Neuronal stem cell (in vitro differentiated cells): ENCODE measurements at regions not wholly inside any gene's neighbourhood (a gene's known extent, or its start where the extent isn't known, plus 50 kb on each side); places are given as distances from the start of the nearest gene placed in this dataset.
"Not testable (repeated sequence)": the region's sequence is repeated elsewhere in the genome, so short reads cannot be mapped to it uniquely, and the experiment has no call there.

ENCODE experiments used
- DNase-seq: peaks from one replicate; pipeline ENCODE4 v3.0.0-alpha.2; 2013; ENCODE audit warnings: low spot score
- H2AFZ ChIP-seq: one replicate; pipeline ENCODE4 v1.6.1; 2013; ENCODE audit warnings: mild to moderate bottlenecking, low read length, inconsistent platforms
- H2AK5ac ChIP-seq: 2 replicates; pipeline ENCODE4 v1.6.1; 2013; ENCODE audit warnings: low read depth, mild to moderate bottlenecking, inconsistent platforms, low read length, moderate library complexity, mixed read lengths
- H2BK120ac ChIP-seq: 2 replicates; pipeline ENCODE4 v1.6.1; 2013; ENCODE audit warnings: low read depth, mild to moderate bottlenecking, inconsistent platforms, low read length, moderate library complexity, mixed read lengths
- H2BK12ac ChIP-seq: one replicate; pipeline ENCODE4 v1.6.1; 2013; ENCODE audit warnings: low read length, inconsistent platforms
- H2BK15ac ChIP-seq: 2 replicates; pipeline ENCODE4 v1.6.1; 2013; ENCODE audit warnings: mild to moderate bottlenecking, low read length, inconsistent platforms, mixed read lengths
- H2BK5ac ChIP-seq: one replicate; pipeline ENCODE4 v1.6.1; 2013; ENCODE audit warnings: inconsistent platforms, mild to moderate bottlenecking, low read length, moderate library complexity
- H3K14ac ChIP-seq: one replicate; pipeline ENCODE4 v1.6.1; 2013; ENCODE audit warnings: low read length, inconsistent platforms
- H3K18ac ChIP-seq: 2 replicates; pipeline ENCODE4 v1.6.1; 2013; ENCODE audit warnings: low read length, inconsistent platforms
- H3K23ac ChIP-seq: 2 replicates; pipeline ENCODE4 v1.6.1; 2013; ENCODE audit warnings: low read depth, mild to moderate bottlenecking, mixed read lengths, low read length, inconsistent platforms; ENCODE audit not compliant: poor library complexity
- H3K27ac ChIP-seq: replicated peaks from 3 replicates; pipeline ENCODE4 v1.5.1; 2013; ENCODE audit warnings: low read length, inconsistent platforms
- H3K27me3 ChIP-seq, 3 experiments: 2 replicates each; pipeline ENCODE4 v1.6.1; 2013; ENCODE audit warnings: low read length in 3 of 3, mild to moderate bottlenecking in 2 of 3, inconsistent platforms in 1 of 3, low read depth in 1 of 3, mixed read lengths in 1 of 3, moderate library complexity in 1 of 3; ENCODE audit not compliant: control insufficient read depth in 3 of 3, insufficient read depth in 3 of 3
- H3K36me3 ChIP-seq, 2 donors: replicated peaks in 1 of 2; 2 replicates each; pipeline ENCODE4 v1.6.1; 2013; ENCODE audit warnings: low read length in 2 of 2; ENCODE audit not compliant: control insufficient read depth in 2 of 2, insufficient read depth in 2 of 2
- H3K4ac ChIP-seq: 2 replicates; pipeline ENCODE4 v1.6.1; 2013; ENCODE audit warnings: inconsistent platforms, mild to moderate bottlenecking, low read length, moderate library complexity
- H3K4me1 ChIP-seq, 2 donors: 1 replicate in 1 of 2; 2 replicates in 1 of 2; pipeline ENCODE4 v1.6.1; 2013; ENCODE audit warnings: low read length in 2 of 2, low read depth in 1 of 2; ENCODE audit not compliant: control insufficient read depth in 2 of 2, insufficient read depth in 1 of 2
- H3K4me2 ChIP-seq: one replicate; pipeline ENCODE4 v1.6.1; 2013; ENCODE audit warnings: mild to moderate bottlenecking, low read length, inconsistent platforms; ENCODE audit not compliant: insufficient read depth, poor library complexity, severe bottlenecking
- H3K4me3 ChIP-seq, 2 donors: 2 replicates each; pipeline ENCODE4 v1.5.1; 2013; ENCODE audit warnings: low read length in 2 of 2, mild to moderate bottlenecking in 2 of 2, inconsistent platforms in 1 of 2, moderate library complexity in 1 of 2
- H3K79me1 ChIP-seq: one replicate; pipeline ENCODE4 v1.6.1; 2013; ENCODE audit warnings: low read depth, mild to moderate bottlenecking, inconsistent platforms, low read length, moderate library complexity
- H3K9ac ChIP-seq: one replicate; pipeline ENCODE4 v1.6.1; 2013; ENCODE audit warnings: mild to moderate bottlenecking, low read depth, low read length, inconsistent platforms; ENCODE audit not compliant: poor library complexity
- H3K9me3 ChIP-seq, 2 donors: replicated peaks in 1 of 2; 2 replicates each; pipeline versions ENCODE3 to v1.6.1; 2013; ENCODE audit warnings: low read length in 2 of 2, mild to moderate bottlenecking in 2 of 2, inconsistent platforms in 1 of 2, low read depth in 1 of 2, mixed read lengths in 1 of 2, moderate library complexity in 1 of 2; ENCODE audit not compliant: control insufficient read depth in 2 of 2, insufficient read depth in 1 of 2
- H4K8ac ChIP-seq: one replicate; pipeline ENCODE4 v1.6.1; 2013; ENCODE audit warnings: low read depth, mild to moderate bottlenecking, inconsistent platforms, low read length, moderate library complexity
- H4K91ac ChIP-seq: one replicate; pipeline ENCODE4 v1.6.1; 2013; ENCODE audit warnings: low read length, low read depth, mild to moderate bottlenecking, inconsistent platforms; ENCODE audit not compliant: poor library complexity
- WGBS, 2 donors: extraction: QIAGEN DNeasy Blood & Tissue Kit; methylation state at CpG; one replicate each; pipeline ENCODE4 v1.1.7; 2013; ENCODE audit warnings: missing lambda C conversion rate in 2 of 2, mixed read lengths in 1 of 2; ENCODE audit not compliant: insufficient read length in 2 of 2, insufficient replicate concordance in 1 of 2; ENCODE audit errors: extremely low coverage in 2 of 2; 5-methylcytosine and 5-hydroxymethylcytosine counted together

GRCh38 chr5:29131285-29131684 is 2062.2 kb upstream of the CDH6 start:
- H3K4ac ChIP-seq, result no peak overlapping the region
- H3K9ac ChIP-seq, result no peak overlapping the region
- H3K14ac ChIP-seq, result no peak overlapping the region
- no peak overlapping the region for H2AFZ ChIP-seq
- no CpG with 5 or more reads among the region's 2 CpGs for WGBS, 2 donors
- H3K4me3 ChIP-seq, result no peak overlapping the region
- H3K27me3 ChIP-seq, result no peaks in the 10 kb centered on the region
- no peak overlapping the region for H2BK120ac ChIP-seq
- no peaks in the 10 kb centered on the region for H3K79me1 ChIP-seq
- no peaks in the 10 kb centered on the region for H3K36me3 ChIP-seq
- no peak overlapping the region for H3K23ac ChIP-seq
- H2BK15ac ChIP-seq, result no peak overlapping the region
- DNase-seq, result no peak
- no peak overlapping the region for H2BK12ac ChIP-seq
- no peak overlapping the region for H3K4me2 ChIP-seq
- H3K9me3 ChIP-seq, result peaks cover 0 to 1% of the 10 kb centered on the region in 2 donors
- H3K4me1 ChIP-seq, result no peaks in the 10 kb centered on the region
- H4K91ac ChIP-seq, result no peak overlapping the region
- H3K27ac ChIP-seq, result no peak overlapping the region
- H2AK5ac ChIP-seq, result no peak overlapping the region
- H4K8ac ChIP-seq, result no peak overlapping the region
- no peak overlapping the region for H3K18ac ChIP-seq
- no peak overlapping the region for H2BK5ac ChIP-seq

DNA sequence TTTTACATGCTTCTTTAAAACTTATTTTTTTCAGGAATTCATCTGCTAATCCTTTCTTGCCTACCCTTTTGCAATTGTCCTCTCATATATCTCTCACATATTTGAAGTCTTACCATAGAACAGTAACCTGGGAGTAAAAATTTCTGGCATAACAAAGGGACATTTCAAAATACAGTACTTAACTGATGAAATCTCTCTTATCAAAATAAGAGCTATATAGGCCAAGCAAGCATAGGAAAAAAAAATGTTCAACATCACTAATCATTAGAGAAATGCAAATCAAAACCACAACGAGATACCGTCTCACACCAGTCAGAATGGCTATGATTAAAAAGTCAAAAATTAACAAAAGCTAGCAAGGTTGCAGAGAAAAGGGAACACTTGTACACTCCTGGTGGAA is 2062.7 kb upstream of the CDH6 start:
- no peak overlapping the region for H2AFZ ChIP-seq
- H3K4me3 ChIP-seq, result no peak overlapping the region
- no peak overlapping the region for H3K23ac ChIP-seq
- no peak overlapping the region for H4K91ac ChIP-seq
- no peaks in the 10 kb centered on the region for H3K36me3 ChIP-seq
- no peak overlapping the region for H3K14ac ChIP-seq
- no CpG with 5 or more reads among the region's 2 CpGs for WGBS, 2 donors
- no peak overlapping the region for H3K4ac ChIP-seq
- H3K27me3 ChIP-seq, result no peaks in the 10 kb centered on the region
- H2BK5ac ChIP-seq, result no peak overlapping the region
- H2BK12ac ChIP-seq, result no peak overlapping the region
- H2BK120ac ChIP-seq, result no peak overlapping the region
- H3K9ac ChIP-seq, result no peak overlapping the region
- H3K4me2 ChIP-seq, result no peak overlapping the region
- peaks cover 0 to 1% of the 10 kb centered on the region in 2 donors for H3K9me3 ChIP-seq
- no peaks in the 10 kb centered on the region for H3K79me1 ChIP-seq
- H3K27ac ChIP-seq, result no peak overlapping the region
- H4K8ac ChIP-seq, result no peak overlapping the region
- no peaks in the 10 kb centered on the region for H3K4me1 ChIP-seq
- no peak overlapping the region for H2AK5ac ChIP-seq
- no peak overlapping the region for H3K18ac ChIP-seq
- no peak for DNase-seq
- H2BK15ac ChIP-seq, result no peak overlapping the region

- H2AK5ac ChIP-seq, H3K27me3 ChIP-seq, H3K27ac ChIP-seq, H3K79me1 ChIP-seq, H2BK12ac ChIP-seq, H4K8ac ChIP-seq, H3K14ac ChIP-seq, H4K91ac ChIP-seq, H2BK5ac ChIP-seq, H3K4me3 ChIP-seq, H3K4me1 ChIP-seq, H3K9ac ChIP-seq, H3K36me3 ChIP-seq, DNase-seq, H2AFZ ChIP-seq, H3K4me2 ChIP-seq, H3K23ac ChIP-seq, H3K9me3 ChIP-seq, H3K18ac ChIP-seq, H3K4ac ChIP-seq, H2BK120ac ChIP-seq, H2BK15ac ChIP-seq: not testable (repeated sequence)
- WGBS, 2 donors, result no CpG with 5 or more reads among the region's 32 CpGs
These were observed 2065.8 kb upstream of the CDH6 start for GRCh38 chr5:29127524-29128156.

- not testable (repeated sequence) for H3K4me3 ChIP-seq, H3K4ac ChIP-seq, H3K4me1 ChIP-seq, H2BK5ac ChIP-seq, H3K9ac ChIP-seq, H3K4me2 ChIP-seq, H3K23ac ChIP-seq, H3K79me1 ChIP-seq, H3K14ac ChIP-seq, H3K27me3 ChIP-seq, H2BK15ac ChIP-seq, H3K18ac ChIP-seq, H3K36me3 ChIP-seq, H2BK120ac ChIP-seq, DNase-seq, H4K91ac ChIP-seq, H3K9me3 ChIP-seq, H2AK5ac ChIP-seq, H2BK12ac ChIP-seq, H3K27ac ChIP-seq, H4K8ac ChIP-seq
- WGBS, 2 donors, result no CpG with 5 or more reads among the region's 14 CpGs
- H2AFZ ChIP-seq, result peak overlapping the region; percentile 29
These were observed 2067.0 kb upstream of the CDH6 start for GRCh38 chr5:29126462-29126861.
